GM18907 (cell line): ENCODE measurements at regions not wholly inside any gene's neighbourhood (a gene's known extent, or its start where the extent isn't known, plus 50 kb on each side); places are given as distances from the start of the nearest gene placed in this dataset.
"Not testable (repeated sequence)": the region's sequence is repeated elsewhere in the genome, so short reads cannot be mapped to it uniquely, and the experiment has no call there.

ENCODE experiments used
- ATAC-seq: cut with Tn5 transposase; IDR thresholded peaks from one replicate; pipeline ENCODE4 v1.9.1; 2021; ENCODE audit warnings: mild to moderate bottlenecking, moderate library complexity; ENCODE audit not compliant: unreplicated experiment

- ATAC-seq, result no peak
Measured at GRCh38 chr5:87661784-87662566, 249.2 kb upstream of the CCNH start.

GRCh38 chr5:87653242-87653641 lies 240.5 kb upstream of the CCNH start:
- ATAC-seq, result no peak

GRCh38 chr5:87650284-87650683 lies 237.6 kb upstream of the CCNH start:
- no peak for ATAC-seq

GRCh38 chr5:87649455-87649854 lies 236.7 kb upstream of the CCNH start:
- no peak for ATAC-seq

GRCh38 chr5:87645224-87645623 lies 232.5 kb upstream of the CCNH start:
- no peak for ATAC-seq

GRCh38 chr5:87640902-87641301 lies 228.2 kb upstream of the CCNH start:
- no peak for ATAC-seq

- ATAC-seq, result no peak
Measured at GRCh38 chr5:87627363-87627762, 214.6 kb upstream of the CCNH start.

- no peak for ATAC-seq
Measured at GRCh38 chr5:87608385-87608784, 195.7 kb upstream of the CCNH start.

GRCh38 chr5:87605663-87606062 lies 192.9 kb upstream of the CCNH start:
- ATAC-seq, result no peak

GRCh38 chr5:87599778-87600177 lies 187.0 kb upstream of the CCNH start:
- ATAC-seq, result no peak

GRCh38 chr5:87598460-87598859 lies 185.7 kb upstream of the CCNH start:
- no peak for ATAC-seq

- no peak for ATAC-seq
Measured at GRCh38 chr5:87594566-87594965, 181.8 kb upstream of the CCNH start.

GRCh38 chr5:87589587-87589986 lies 176.9 kb upstream of the CCNH start:
- ATAC-seq, result no peak

GRCh38 chr5:87588316-87588715 lies 175.6 kb upstream of the CCNH start:
- ATAC-seq, result no peak

GRCh38 chr5:87583704-87584103 lies 171.0 kb upstream of the CCNH start:
- ATAC-seq, result not testable (repeated sequence)

GRCh38 chr5:87582149-87582548 lies 169.4 kb upstream of the CCNH start:
- no peak for ATAC-seq

- no peak for ATAC-seq
Measured at GRCh38 chr5:87581661-87582060, 168.9 kb upstream of the CCNH start.

GRCh38 chr5:87579678-87580077 lies 166.9 kb upstream of the CCNH start:
- no peak for ATAC-seq

- no peak for ATAC-seq
Measured at GRCh38 chr5:87576867-87577266, 164.1 kb upstream of the CCNH start.

GRCh38 chr5:87576306-87576705 lies 163.6 kb upstream of the CCNH start:
- ATAC-seq, result not testable (repeated sequence)

- no peak for ATAC-seq
Measured at GRCh38 chr5:87574106-87574505, 161.4 kb upstream of the CCNH start.

- ATAC-seq, result no peak
Measured at GRCh38 chr5:87572611-87573010, 159.9 kb upstream of the CCNH start.

GRCh38 chr5:87572090-87572489 lies 159.4 kb upstream of the CCNH start:
- ATAC-seq, result no peak
